Thyroid gland (tissue), 4 donors: ENCODE measurements at regions not wholly inside any gene's neighbourhood (a gene's known extent, or its start where the extent isn't known, plus 50 kb on each side); places are given as distances from the start of the nearest gene placed in this dataset.

ENCODE experiments used
- POLR2A ChIP-seq, 2 donors: fragments of 450-650 bp; IDR thresholded peaks; one replicate each; pipeline ENCODE4 v1.6.1; 2017; ENCODE audit warnings: antibody characterized with exemption in 2 of 2, mild to moderate bottlenecking in 2 of 2, moderate library complexity in 1 of 2
- TF ChIP-seq, protein P1 (sequence below), 6 experiments: fragments of 200-600 bp in 3 of 6; fragments of 450-650 bp in 3 of 6; sonication (generic) in 3 of 6; IDR thresholded peaks; one replicate each; pipeline ENCODE4 v1.5.1; 2016 to 2019; ENCODE audit warnings: antibody characterized with exemption in 6 of 6, mild to moderate bottlenecking in 2 of 6, inconsistent platforms in 1 of 6, moderate library complexity in 1 of 6

DNA sequence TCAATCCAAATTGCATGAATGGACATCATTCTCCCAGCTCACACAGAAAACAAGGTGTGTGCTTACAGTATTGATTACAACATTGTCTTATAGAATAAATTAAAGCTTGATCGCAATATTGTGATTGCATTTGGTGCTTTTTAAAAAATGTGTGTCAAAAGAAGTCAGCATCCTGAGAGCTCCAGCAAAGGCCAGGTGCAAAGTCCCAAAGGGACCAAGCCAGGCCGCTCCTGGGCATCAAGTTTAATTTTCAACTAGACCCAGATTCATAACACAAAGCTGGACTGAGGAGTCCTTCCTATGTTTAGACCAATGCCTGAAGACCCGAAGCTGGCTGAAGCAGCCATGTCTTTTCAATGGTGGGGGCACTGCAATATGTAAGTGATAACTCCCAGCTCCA lies 295.6 kb downstream of the IRX2 start:
- TF ChIP-seq, protein P1, sequence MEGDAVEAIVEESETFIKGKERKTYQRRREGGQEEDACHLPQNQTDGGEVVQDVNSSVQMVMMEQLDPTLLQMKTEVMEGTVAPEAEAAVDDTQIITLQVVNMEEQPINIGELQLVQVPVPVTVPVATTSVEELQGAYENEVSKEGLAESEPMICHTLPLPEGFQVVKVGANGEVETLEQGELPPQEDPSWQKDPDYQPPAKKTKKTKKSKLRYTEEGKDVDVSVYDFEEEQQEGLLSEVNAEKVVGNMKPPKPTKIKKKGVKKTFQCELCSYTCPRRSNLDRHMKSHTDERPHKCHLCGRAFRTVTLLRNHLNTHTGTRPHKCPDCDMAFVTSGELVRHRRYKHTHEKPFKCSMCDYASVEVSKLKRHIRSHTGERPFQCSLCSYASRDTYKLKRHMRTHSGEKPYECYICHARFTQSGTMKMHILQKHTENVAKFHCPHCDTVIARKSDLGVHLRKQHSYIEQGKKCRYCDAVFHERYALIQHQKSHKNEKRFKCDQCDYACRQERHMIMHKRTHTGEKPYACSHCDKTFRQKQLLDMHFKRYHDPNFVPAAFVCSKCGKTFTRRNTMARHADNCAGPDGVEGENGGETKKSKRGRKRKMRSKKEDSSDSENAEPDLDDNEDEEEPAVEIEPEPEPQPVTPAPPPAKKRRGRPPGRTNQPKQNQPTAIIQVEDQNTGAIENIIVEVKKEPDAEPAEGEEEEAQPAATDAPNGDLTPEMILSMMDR (IDR thresholded peaks at IDR 0.05) = no peak
- no peak for TF ChIP-seq POLR2A (IDR thresholded peaks at IDR 0.05)
